Lung (tissue), 11 donors: ENCODE measurements at regions not wholly inside any gene's neighbourhood (a gene's known extent, or its start where the extent isn't known, plus 50 kb on each side); places are given as distances from the start of the nearest gene placed in this dataset.

Experiments used
- ATAC-seq: fragments of 200-7000 bp; cut with Tn5 transposase; one replicate; pipeline ENCODE4 v1.9.1; 2020; ENCODE audit warnings: moderate number of reproducible peaks; ENCODE audit not compliant: insufficient read depth, low FRiP score
- DNase-seq, 3 donors: peaks; one replicate each; pipeline ENCODE4 v3.0.0-alpha.2; 2013 to 2017
- H3K27ac ChIP-seq, 2 donors: one replicate each; pipeline ENCODE4 v1.5.1; 2013; ENCODE audit warnings: mild to moderate bottlenecking in 2 of 2, moderate library complexity in 2 of 2, control low read depth in 1 of 2, inconsistent platforms in 1 of 2, low read depth in 1 of 2, low read length in 1 of 2
- H3K27me3 ChIP-seq, 3 donors: one replicate each; pipeline ENCODE4 v1.5.1; 2013; ENCODE audit warnings: low read length in 2 of 3; ENCODE audit not compliant: control insufficient read depth in 3 of 3, insufficient read depth in 3 of 3
- H3K36me3 ChIP-seq, 4 donors: one replicate each; pipeline ENCODE4 v1.5.1; 2013; ENCODE audit warnings: low read length in 4 of 4, mild to moderate bottlenecking in 1 of 4, moderate library complexity in 1 of 4; ENCODE audit not compliant: control insufficient read depth in 4 of 4, insufficient read depth in 4 of 4
- H3K4me1 ChIP-seq, 5 donors: one replicate each; pipeline ENCODE4 v1.5.1; 2013; ENCODE audit warnings: low read length in 5 of 5, mild to moderate bottlenecking in 2 of 5, moderate library complexity in 1 of 5; ENCODE audit not compliant: control insufficient read depth in 5 of 5, insufficient read depth in 5 of 5
- H3K4me3 ChIP-seq: one replicate; pipeline ENCODE4 v1.5.1; 2013; ENCODE audit warnings: mild to moderate bottlenecking, control low read depth, moderate library complexity
- H3K9ac ChIP-seq, 2 donors: one replicate each; pipeline ENCODE4 v1.5.1; 2013; ENCODE audit warnings: low read length in 2 of 2, control low read depth in 1 of 2; ENCODE audit not compliant: insufficient read depth in 1 of 2
- H3K9me3 ChIP-seq, 4 donors: one replicate each; pipeline ENCODE4 v1.5.1; 2013; ENCODE audit warnings: low read length in 3 of 4, mild to moderate bottlenecking in 1 of 4, moderate library complexity in 1 of 4; ENCODE audit not compliant: control insufficient read depth in 4 of 4, insufficient read depth in 3 of 4
- WGBS, 2 donors: extraction: QIAGEN DNeasy Blood & Tissue Kit; methylation state at CpG; one replicate each; pipeline ENCODE4 v1.1.7; 2013; 5-methylcytosine and 5-hydroxymethylcytosine counted together
- TF ChIP-seq, protein P1 (sequence below): IDR thresholded peaks from 2 replicates; pipeline ENCODE4 v1.5.1; 2012; ENCODE audit warnings: mild to moderate bottlenecking; ENCODE audit errors: control extremely low read depth, extremely low read depth
- donor health status: control.
- donor health status: control.
- donor health status: Bipolar disorder and iron deficiency.
- donor health status: healthy.
- donor health status: DM: yes; HTN: yes; CAD: no.

DNA sequence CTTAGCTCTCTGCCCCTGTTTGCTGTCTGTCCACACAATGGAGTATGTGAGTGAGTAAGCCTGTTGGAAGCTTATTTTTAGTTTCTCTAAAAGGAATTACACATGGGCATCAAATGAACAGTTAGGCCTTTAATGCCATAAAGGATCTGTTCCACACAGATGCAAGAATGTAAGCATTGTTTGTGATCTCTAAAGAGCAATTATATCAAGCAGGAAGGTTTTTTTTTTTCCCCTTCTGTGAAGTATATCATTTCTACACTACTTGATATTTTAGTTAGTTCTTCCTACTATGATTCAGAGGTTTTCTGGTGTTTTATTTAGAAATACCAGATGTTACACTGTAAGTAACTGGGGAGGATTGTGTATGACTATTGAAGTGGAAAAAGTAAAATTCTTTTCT is 627.5 kb downstream of the COL12A1 start:
- TF ChIP-seq, protein P1, sequence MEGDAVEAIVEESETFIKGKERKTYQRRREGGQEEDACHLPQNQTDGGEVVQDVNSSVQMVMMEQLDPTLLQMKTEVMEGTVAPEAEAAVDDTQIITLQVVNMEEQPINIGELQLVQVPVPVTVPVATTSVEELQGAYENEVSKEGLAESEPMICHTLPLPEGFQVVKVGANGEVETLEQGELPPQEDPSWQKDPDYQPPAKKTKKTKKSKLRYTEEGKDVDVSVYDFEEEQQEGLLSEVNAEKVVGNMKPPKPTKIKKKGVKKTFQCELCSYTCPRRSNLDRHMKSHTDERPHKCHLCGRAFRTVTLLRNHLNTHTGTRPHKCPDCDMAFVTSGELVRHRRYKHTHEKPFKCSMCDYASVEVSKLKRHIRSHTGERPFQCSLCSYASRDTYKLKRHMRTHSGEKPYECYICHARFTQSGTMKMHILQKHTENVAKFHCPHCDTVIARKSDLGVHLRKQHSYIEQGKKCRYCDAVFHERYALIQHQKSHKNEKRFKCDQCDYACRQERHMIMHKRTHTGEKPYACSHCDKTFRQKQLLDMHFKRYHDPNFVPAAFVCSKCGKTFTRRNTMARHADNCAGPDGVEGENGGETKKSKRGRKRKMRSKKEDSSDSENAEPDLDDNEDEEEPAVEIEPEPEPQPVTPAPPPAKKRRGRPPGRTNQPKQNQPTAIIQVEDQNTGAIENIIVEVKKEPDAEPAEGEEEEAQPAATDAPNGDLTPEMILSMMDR, result no peak
- peaks cover 0 to 4% (median 0%) of the 10 kb centered on the region in 5 donors for H3K4me1 ChIP-seq

DNA sequence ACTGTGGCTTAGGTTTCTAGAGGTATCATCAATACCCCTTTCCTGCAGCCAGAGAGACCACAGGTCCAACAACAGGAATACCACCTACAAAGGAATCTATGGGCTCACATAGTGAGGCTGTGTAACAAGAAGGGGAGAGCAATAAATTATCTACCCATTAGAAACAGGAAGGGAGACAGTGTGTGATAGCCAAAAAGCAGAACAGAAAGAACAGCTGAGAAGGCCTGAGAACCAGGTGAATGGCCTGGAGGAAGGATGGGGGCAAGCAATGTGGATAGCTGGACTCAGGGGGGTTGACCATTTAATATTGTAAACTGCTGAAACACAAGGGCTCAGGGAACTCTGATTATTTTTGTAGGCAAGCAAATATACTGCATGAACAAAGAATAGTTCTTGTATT is 628.2 kb downstream of the COL12A1 start:
- TF ChIP-seq, protein P1, result no peak
- Histone ChIP-seq H3K4me3 (no peak overlapping the region), H3K27me3 (no peaks in the 10 kb centered on the region), H3K9ac (no peak overlapping the region), H3K4me1 (peaks cover 0 to 6% (median 0%) of the 10 kb centered on the region in 5 donors), H3K36me3 (no peaks in the 10 kb centered on the region), H3K27ac (no peak overlapping the region), H3K9me3 (no peaks in the 10 kb centered on the region)
- ATAC-seq, result no peak
- DNase-seq, result no peak

More for the DNA sequence above, 627.5 kb downstream of the COL12A1 start:
- ATAC-seq (no peak), DNase-seq (no peak)
- no peaks in the 10 kb centered on the region for H3K36me3 ChIP-seq
- H3K4me3 ChIP-seq, result no peak overlapping the region
- no peaks in the 10 kb centered on the region for H3K27me3 ChIP-seq
- H3K9ac ChIP-seq, result no peak overlapping the region
- no peaks in the 10 kb centered on the region for H3K9me3 ChIP-seq
- no peak overlapping the region for H3K27ac ChIP-seq

DNA sequence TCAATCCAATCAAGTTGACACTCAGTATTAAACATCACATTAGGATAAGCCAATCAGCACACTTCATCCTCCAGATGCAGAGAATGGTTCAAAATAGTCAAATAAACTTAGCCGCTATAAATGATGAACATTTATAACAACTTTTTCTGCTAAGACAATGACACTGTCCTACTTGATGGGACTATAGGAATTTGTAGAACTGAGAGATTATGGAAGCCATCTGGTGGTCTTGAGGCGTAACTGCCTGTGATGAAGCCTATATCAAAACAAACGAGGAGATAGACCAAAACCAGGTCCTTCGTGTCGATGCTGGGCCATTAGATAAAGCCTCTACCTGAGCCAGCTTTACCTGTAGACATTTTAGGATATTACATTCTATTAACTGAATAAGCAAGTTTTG is 631.1 kb downstream of the COL12A1 start:
- ATAC-seq (no peak), DNase-seq (peak in 2 of 3 donors; percentile 10 to 35)
- 53% methylated on average over 5 of the region's 5 CpGs for WGBS, 2 donors
- Histone ChIP-seq H3K4me3 (no peak overlapping the region), H3K9me3 (no peaks in the 10 kb centered on the region), H3K27me3 (no peaks in the 10 kb centered on the region), H3K9ac (no peak overlapping the region), H3K36me3 (no peaks in the 10 kb centered on the region), H3K27ac (no peak overlapping the region), H3K4me1 (peaks cover 0 to 6% (median 0%) of the 10 kb centered on the region in 5 donors)
- TF ChIP-seq, protein P1, result no peak

DNA sequence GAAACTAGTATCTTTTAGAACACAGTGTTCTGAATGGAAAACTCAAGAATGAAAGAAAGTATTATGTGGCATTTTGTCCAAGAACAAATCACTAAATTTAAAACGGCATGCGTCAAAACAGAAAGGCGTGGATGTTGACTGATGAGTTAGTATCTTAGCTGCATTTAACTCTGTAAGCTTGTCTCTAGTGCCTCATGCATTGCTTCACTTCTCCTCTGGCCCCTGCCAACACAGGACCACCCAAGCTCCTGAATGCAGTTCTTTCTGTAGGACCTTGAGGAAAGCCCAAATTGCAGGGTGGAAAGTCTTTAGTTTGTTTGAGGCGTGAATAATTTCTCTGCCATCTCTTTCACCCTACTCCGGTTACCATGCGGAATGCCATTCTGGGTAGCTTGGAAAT is 632.2 kb downstream of the COL12A1 start:
- TF ChIP-seq, protein P1, result no peak
- WGBS, 2 donors, result 89 to 90% methylated on average over 6 of the region's 6 CpGs
- Histone ChIP-seq H3K9me3 (no peaks in the 10 kb centered on the region), H3K27me3 (no peaks in the 10 kb centered on the region), H3K36me3 (no peaks in the 10 kb centered on the region), H3K9ac (no peak overlapping the region), H3K4me1 (peaks cover 0 to 6% (median 0%) of the 10 kb centered on the region in 5 donors), H3K4me3 (no peak overlapping the region), H3K27ac (no peak overlapping the region)
- ATAC-seq, result no peak
- peak in 2 of 3 donors; percentile 5 to 12 for DNase-seq
